KMS-11 (cell line): ENCODE measurements at regions not wholly inside any gene's neighbourhood (a gene's known extent, or its start where the extent isn't known, plus 50 kb on each side); places are given as distances from the start of the nearest gene placed in this dataset.

Experiments used
- H2AFZ ChIP-seq: fragments of 200-600 bp; sonication (generic); 2 replicates; pipeline ENCODE4 v1.6.1; 2016; ENCODE audit warnings: antibody characterized with exemption, mixed run types, low read depth
- H3K27ac ChIP-seq: fragments of 200-600 bp; sonication (generic); 2 replicates; pipeline ENCODE4 v1.6.1; 2016; ENCODE audit warnings: mild to moderate bottlenecking, mixed run types
- H3K27me3 ChIP-seq: fragments of 200-600 bp; sonication (generic); 2 replicates; pipeline ENCODE4 v1.6.1; 2017; ENCODE audit warnings: mild to moderate bottlenecking, low read depth, mixed run types, moderate library complexity; ENCODE audit not compliant: insufficient read depth
- H3K36me3 ChIP-seq: fragments of 200-600 bp; sonication (generic); 2 replicates; pipeline ENCODE4 v1.6.1; 2017; ENCODE audit warnings: mild to moderate bottlenecking, mixed run types; ENCODE audit not compliant: insufficient read depth
- H3K4me1 ChIP-seq: fragments of 200-600 bp; sonication (generic); 2 replicates; pipeline ENCODE4 v1.6.1; 2016; ENCODE audit warnings: mild to moderate bottlenecking, low read depth, mixed run types; ENCODE audit not compliant: poor library complexity, severe bottlenecking
- H3K4me2 ChIP-seq: fragments of 200-600 bp; sonication (generic); 2 replicates; pipeline ENCODE4 v1.7.0; 2016; ENCODE audit warnings: mild to moderate bottlenecking, mixed run types
- H3K4me3 ChIP-seq: fragments of 200-600 bp; sonication (generic); IDR thresholded peaks from 2 replicates; pipeline ENCODE4 v1.6.1; 2017; ENCODE audit warnings: low read depth, low read length, mixed read lengths; ENCODE audit not compliant: insufficient read depth
- H3K79me2 ChIP-seq: fragments of 200-600 bp; sonication (generic); 2 replicates; pipeline ENCODE4 v1.6.1; 2016; ENCODE audit warnings: low read depth, mixed run types; ENCODE audit not compliant: insufficient read depth
- H3K9ac ChIP-seq: fragments of 200-600 bp; sonication (generic); 2 replicates; pipeline ENCODE4 v1.6.1; 2016; ENCODE audit warnings: mild to moderate bottlenecking, mixed run types
- H4K20me1 ChIP-seq: fragments of 200-600 bp; sonication (generic); 2 replicates; pipeline ENCODE4 v1.6.1; 2016; ENCODE audit warnings: mild to moderate bottlenecking, mixed run types; ENCODE audit not compliant: insufficient read depth
- TF ChIP-seq, protein P1 (sequence below): fragments of 200-600 bp; sonication (generic); conservative IDR thresholded peaks from 2 replicates; pipeline ENCODE4 v1.6.1; 2017; ENCODE audit warnings: low read depth, mild to moderate bottlenecking, antibody characterized with exemption, low read length, moderate library complexity, mixed read lengths

DNA sequence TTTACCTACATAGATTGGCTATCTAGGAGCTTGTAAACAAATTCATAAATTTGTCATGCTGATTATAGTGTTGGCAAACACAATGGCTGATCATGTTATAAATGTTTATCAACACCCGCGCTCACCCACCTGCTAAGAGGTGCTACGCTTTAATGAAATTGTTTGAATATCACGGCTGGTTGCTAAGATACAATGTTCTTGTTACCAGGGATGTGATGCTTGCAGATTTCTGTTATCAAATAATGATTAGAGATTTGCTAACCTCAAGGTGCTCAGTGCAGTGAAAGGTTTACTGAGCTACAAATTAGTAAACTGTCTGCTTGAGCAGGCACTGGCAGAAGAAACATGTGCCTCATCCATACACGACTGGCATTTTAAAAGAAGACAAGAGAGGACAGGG is 160.0 kb upstream of the ZEB2 start:
- H3K4me3 ChIP-seq: no peak overlapping the region
- no peaks in the 10 kb centered on the region for H3K27me3 ChIP-seq
- no peak overlapping the region for H3K9ac ChIP-seq
- H3K36me3 ChIP-seq: no peaks in the 10 kb centered on the region
- no peak overlapping the region for H3K4me2 ChIP-seq
- TF ChIP-seq, protein P1, sequence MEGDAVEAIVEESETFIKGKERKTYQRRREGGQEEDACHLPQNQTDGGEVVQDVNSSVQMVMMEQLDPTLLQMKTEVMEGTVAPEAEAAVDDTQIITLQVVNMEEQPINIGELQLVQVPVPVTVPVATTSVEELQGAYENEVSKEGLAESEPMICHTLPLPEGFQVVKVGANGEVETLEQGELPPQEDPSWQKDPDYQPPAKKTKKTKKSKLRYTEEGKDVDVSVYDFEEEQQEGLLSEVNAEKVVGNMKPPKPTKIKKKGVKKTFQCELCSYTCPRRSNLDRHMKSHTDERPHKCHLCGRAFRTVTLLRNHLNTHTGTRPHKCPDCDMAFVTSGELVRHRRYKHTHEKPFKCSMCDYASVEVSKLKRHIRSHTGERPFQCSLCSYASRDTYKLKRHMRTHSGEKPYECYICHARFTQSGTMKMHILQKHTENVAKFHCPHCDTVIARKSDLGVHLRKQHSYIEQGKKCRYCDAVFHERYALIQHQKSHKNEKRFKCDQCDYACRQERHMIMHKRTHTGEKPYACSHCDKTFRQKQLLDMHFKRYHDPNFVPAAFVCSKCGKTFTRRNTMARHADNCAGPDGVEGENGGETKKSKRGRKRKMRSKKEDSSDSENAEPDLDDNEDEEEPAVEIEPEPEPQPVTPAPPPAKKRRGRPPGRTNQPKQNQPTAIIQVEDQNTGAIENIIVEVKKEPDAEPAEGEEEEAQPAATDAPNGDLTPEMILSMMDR: no peak
- H3K4me1 ChIP-seq: no peaks in the 10 kb centered on the region
- H4K20me1 ChIP-seq: no peaks in the 10 kb centered on the region
- H3K27ac ChIP-seq: no peak overlapping the region
- no peak overlapping the region for H2AFZ ChIP-seq
- no peaks in the 10 kb centered on the region for H3K79me2 ChIP-seq

DNA sequence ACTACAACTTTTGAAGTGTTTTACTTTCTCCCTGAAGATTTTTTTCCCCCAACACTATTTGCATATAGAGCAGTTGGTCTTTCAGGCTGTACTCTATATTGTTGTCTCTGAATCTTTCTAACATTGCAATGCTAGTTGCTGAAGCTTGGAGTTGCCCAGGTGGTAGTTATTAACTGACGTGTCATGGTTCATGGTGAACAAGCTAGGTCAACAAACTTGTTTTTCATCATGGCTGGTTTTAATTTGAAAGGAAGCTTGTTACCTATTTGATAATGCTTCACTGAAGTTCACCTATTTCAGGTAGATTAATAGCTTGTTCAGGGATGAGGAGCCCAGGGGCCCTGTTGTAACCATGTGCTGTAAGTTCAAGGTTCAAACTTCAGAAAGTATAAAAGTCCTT is 158.8 kb upstream of the ZEB2 start:
- Histone ChIP-seq H3K4me3 (no peak overlapping the region), H4K20me1 (no peaks in the 10 kb centered on the region), H3K27ac (no peak overlapping the region), H3K4me1 (no peaks in the 10 kb centered on the region), H3K79me2 (no peaks in the 10 kb centered on the region), H2AFZ (no peak overlapping the region), H3K36me3 (no peaks in the 10 kb centered on the region), H3K9ac (no peak overlapping the region), H3K27me3 (no peaks in the 10 kb centered on the region), H3K4me2 (no peak overlapping the region)
- TF ChIP-seq, protein P1: no peak

DNA sequence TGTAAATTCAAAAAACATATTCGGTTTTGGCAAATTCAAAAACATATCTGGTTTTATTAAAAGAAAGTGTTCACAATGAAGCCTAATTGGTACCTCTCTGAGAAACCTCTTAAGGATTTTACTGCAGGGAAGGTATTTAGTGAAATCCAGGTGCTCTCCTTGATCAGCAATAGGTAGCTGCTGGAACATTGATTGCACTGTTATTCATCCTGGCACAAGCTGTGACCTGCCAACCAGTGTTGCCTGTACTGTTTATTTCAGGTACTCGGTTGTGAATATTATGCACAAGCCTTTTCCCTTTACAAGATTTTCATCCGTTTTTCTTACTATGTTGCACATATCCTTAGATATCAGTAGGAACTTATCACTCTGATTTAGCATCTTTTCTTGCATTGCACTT is 155.8 kb upstream of the ZEB2 start:
- no peak overlapping the region for H3K4me3 ChIP-seq
- TF ChIP-seq, protein P1: no peak
- H2AFZ ChIP-seq: no peak overlapping the region
- no peaks in the 10 kb centered on the region for H3K79me2 ChIP-seq
- no peaks in the 10 kb centered on the region for H3K4me1 ChIP-seq
- H3K27me3 ChIP-seq: no peaks in the 10 kb centered on the region
- no peaks in the 10 kb centered on the region for H3K36me3 ChIP-seq
- H3K27ac ChIP-seq: no peak overlapping the region
- H3K4me2 ChIP-seq: no peak overlapping the region
- no peaks in the 10 kb centered on the region for H4K20me1 ChIP-seq
- no peak overlapping the region for H3K9ac ChIP-seq

DNA sequence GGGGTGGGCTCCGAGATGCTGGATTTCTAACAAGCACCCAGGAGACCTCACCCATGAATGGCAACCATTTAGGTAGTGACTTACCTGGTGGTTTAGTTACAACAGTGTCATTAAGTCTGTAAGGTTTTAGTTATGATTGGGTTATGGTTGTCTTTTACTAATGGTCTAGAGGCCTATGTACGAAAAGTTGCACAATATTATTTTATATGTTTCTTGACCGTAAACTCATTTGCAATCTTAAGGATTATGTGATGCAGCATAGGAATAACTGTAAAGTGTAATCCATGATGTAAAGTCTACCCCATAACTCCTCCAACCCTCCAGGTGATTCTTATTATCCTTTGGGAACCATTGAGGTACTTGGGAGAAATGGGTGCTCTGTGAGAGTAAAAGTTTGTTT is 155.4 kb upstream of the ZEB2 start:
- TF ChIP-seq, protein P1: no peak
- Histone ChIP-seq H2AFZ (no peak overlapping the region), H3K4me1 (no peaks in the 10 kb centered on the region), H4K20me1 (no peaks in the 10 kb centered on the region), H3K79me2 (no peaks in the 10 kb centered on the region), H3K4me3 (no peak overlapping the region), H3K4me2 (no peak overlapping the region), H3K27me3 (no peaks in the 10 kb centered on the region), H3K27ac (no peak overlapping the region), H3K9ac (no peak overlapping the region), H3K36me3 (no peaks in the 10 kb centered on the region)

DNA sequence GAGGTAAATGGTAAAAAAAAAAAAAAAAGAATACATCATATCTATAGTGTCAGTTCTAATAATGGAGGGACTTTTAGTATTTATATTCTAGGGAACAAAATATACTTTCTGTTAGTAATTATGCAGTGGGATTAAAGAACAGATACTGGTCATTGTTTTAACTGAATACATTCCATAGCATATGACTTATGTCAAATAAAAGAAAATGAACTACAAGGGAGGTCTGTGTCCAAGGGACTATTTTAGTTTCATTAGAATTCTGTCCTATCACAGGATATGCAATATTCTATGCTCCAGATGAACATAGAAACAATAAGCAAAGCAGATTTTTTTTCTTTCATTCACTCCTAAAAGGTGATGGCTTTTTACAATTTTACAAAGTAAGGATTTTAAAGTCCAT is 154.2 kb upstream of the ZEB2 start:
- TF ChIP-seq, protein P1: no peak
- Histone ChIP-seq H4K20me1 (no peaks in the 10 kb centered on the region), H3K79me2 (no peaks in the 10 kb centered on the region), H3K4me3 (no peak overlapping the region), H3K4me1 (no peaks in the 10 kb centered on the region), H2AFZ (no peak overlapping the region), H3K27me3 (no peaks in the 10 kb centered on the region), H3K27ac (no peak overlapping the region), H3K4me2 (no peak overlapping the region), H3K9ac (no peak overlapping the region), H3K36me3 (no peaks in the 10 kb centered on the region)
